HL-60/S4 treated with phorbol 12-myristate 13-acetate at 8.2 ng/mL for 4 days and 3 days (cell line): ENCODE measurements at regions not wholly inside any gene's neighbourhood (a gene's known extent, or its start where the extent isn't known, plus 50 kb on each side); places are given as distances from the start of the nearest gene placed in this dataset.

ENCODE experiments used
- in situ Hi-C: fragments of 300-500 bp; cut with MboI; formaldehyde crosslinking; loops from 2 replicates; pipeline ENCODE4 v1.15.0; 2022; ENCODE audit warnings: low sequenced_read_pairs

DNA sequence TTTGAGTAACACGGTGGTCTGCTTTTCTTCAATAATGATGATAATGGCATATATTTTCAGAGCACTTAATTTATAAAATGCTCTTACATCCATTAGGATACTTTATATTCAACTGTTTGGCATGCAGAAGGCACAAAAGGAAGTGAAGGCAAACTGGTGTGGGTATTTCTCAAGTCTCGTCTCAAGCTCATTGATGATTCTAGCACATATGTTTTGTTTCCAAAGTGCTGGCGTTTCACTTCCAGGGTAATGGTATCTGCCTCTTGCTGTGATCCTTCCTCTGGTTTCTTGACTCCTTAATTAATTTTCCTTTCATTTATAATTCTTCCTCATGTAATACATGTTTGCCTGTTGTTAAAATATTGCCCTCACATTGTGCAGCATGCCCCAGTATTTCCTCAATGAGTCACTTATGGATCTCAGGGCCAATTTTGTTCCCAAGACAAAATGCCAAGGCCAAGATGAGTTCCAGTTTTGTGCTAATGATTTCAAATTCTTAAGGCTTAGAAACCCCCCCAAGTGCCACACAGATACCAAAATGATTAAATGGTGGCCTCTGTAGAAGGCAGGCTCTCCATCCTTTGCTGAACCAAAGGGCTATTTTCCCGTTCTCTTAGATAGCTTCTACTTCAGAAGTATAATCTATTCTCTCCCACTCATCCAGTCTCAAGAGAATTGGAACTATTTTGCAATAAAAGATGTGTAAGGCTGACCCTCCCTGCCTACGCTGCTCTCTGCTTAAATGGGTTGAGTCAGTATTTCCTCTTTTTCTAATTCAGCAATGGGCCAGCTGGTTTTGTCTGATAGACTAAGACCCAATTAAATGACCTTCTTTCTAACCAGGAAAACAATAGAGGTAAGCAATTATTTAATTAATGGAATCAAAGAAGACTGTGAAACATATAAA, 171.2 kb downstream of the ZNF365 start:
- in situ Hi-C loops, result no loop called here

DNA sequence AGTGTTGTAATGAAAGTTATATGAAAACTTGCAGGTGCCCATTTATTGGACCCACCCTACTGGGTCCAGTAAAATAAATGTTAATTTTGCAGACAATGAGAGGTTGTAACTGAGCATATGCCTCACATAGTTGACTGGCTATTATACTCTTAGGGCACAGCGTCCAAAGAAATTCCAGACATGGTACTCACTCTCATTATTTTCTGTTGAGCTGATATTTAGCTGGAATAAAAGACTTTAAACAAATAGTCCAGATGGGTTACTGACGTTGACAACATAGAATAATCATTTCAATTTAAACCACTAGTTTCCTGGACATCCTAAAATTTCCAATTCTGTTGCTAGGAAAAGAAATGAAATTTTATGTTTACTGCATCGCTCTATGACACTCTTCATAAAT, 174.5 kb downstream of the ZNF365 start:
- in situ Hi-C loops, result no loop called here

DNA sequence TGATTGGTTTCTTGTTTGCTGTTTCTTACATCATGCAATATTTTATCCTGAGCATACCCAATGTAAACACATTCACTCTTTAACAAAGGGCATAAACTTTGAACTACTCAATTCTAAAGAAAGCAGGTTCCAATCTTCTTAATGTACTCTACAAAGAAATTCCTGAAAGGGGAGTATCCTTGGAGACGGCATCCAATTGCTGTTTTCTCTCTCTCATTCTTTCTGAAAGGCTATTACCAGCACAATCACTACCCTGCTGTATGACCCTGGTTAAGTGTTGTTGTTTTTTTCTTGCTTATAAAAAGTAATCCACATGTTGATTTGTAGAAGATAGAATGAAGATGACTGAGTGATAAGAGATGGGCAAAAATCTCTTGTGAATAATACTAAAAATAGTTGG, 176.0 kb downstream of the ZNF365 start:
- in situ Hi-C loops, result no loop called here

DNA sequence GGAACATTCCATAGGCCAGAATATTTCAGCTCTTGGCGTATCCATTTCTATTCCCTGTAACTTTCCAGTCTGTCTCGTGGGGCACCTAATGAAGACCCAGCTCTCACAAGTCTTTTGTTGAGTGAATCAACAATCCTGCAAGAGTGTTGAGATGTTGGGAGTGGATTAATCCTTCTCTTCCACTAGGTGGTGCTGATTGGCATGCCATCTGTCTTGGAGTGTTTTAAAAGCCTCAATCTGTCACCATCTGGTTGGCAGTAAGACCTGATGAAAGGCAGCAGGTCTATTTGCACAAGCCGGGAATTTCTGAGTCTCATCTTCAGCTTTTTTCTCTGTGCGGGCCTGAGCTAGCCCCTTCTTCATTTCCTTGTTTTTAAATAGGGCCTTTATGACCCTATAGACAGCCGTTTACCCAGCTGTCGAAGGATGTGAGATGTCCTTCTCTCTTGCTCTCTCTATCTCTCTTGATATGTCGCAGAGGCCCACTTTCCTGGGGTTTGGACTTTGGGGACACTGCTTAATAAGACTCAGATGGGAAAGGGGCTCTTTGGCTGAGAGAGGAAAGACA, 180.5 kb downstream of the ZNF365 start:
- in situ Hi-C loops, result no loop called here

DNA sequence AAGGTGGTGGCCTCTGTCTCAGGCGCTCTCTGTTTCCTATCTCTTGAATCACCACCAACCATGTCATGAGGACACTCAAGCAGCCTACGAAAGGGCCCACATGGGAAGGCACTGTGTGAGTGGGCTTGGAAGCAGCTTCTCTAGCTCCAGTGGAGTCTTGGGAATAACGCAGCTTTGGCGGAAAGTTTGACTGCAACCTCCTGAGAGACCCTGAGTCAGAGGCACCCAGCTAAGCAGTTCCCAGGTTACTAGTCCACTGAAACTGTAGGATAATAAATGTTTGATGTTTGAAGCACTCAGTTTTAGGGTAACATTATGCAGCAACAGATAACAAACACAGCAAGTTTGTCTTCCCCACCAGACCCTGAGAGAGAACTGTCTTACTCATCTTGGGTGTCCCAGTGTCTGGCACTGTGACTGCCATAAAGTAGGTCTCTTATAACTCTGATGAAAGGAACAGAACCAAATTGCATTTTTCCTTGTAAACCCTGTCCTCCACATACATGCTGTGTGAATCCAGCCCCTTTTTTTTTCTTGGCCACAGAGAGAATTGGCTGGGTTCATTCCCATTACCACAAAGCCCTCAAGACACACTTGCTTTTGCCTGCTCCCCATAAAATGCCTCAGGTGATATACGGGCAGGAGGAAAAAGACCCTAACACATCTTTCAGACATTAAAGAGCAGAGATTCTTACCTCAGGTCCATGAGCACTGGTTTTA, 185.5 kb downstream of the ZNF365 start:
- in situ Hi-C loops, result no loop called here

DNA sequence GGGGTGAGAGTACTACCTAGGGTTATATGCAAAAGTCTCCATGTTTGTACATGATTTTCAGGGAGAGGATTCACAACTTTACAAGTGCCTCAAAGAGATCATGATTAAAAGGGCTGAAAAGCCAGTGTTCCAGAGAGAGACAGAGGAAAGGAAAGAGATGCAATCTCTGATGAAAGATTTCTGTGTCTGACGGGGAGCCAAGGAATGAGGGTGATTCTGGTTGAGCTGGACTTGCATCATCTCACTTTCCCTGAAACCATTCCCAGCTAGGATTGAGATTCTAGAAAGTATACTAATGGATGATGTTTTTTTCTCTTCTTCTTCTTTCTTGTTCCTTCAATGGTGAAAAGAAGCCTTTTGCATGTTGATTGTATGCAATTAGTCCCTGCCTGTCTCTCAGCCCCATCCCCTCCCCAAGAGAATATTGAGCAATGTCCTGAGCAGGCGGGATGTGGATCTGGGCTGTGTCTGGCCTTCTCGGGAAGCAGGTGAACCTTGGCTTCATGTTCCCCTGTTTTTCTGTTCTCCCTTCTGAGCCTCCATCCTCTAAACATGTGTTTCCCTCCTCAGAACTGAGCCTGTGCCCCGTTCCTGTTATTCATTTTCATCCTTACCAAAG, 186.1 kb downstream of the ZNF365 start:
- in situ Hi-C loops, result no loop called here

DNA sequence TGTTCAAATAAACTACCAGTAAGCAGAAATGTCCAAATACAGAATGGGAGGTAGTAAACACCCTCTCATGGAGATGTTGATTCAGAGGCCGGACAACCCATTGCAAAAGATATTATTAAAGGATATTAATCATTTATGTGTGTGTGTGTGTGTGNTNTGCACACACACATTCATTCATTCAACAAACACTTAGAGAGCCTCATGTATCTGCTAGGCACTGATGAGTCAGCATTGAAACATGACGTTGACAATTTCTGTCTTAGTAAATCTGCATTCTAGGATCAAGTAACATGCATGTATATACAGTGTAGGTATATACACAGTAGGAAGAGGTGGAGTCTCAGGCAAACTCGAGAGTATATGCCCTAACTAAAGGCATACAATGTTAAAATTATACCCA, 187.0 kb downstream of the ZNF365 start:
- in situ Hi-C loops, result no loop called here

DNA sequence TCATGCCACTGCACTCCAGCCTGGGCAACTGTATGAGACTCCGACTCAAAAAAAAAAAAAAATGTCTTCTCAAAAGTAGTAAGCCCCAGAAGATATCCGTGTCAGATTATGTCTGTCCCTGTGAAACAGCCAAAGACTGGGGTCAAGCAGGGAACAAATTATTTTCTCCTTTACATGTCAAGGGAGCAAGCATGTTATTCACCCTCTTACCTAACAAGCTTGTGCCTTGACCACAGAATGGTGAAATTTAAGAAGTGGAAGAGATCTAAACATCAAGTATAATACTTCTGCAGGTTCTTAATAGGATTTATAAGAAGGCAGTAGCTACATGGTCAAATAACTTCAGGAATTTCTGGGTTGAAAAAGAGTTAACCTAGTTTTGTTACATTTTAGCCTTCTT, 187.9 kb downstream of the ZNF365 start:
- in situ Hi-C loops, result no loop called here

DNA sequence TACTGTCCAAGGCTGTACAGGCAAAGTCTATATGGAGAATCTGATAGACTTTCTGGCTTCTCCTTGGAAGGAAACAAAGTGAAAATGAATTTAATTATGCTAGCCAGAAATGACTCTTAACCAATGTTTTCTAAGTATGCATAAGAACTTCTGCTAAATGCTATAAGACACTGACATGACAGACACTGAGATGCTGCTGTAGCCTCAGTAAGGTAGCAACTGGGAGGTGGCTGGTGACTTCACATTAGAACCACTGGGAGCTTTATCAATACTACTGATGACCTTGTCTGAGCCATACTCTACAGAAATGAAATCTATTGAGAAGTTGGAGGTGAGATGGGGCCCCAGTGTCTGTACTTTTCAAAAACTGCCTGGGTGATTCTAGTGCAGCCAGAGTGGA, 188.6 kb downstream of the ZNF365 start:
- in situ Hi-C loops, result no loop called here

DNA sequence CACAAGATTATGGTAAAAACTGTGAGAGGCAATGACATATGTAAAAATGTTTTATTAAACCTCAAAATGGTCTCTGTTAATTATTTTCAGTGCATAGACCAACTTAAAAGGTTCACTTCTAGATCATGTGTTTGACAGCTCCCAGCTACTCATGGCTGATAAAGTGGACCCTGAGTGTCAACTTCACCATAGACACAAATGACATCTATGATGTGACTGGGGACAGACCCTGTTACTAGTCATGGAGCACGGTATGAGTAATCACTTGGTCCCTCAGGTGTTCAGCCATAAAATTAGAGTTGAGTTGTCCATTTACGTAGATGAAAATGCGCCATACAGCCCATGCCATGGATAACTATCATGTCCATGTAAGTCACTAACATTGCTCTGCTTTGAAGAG, 199.8 kb downstream of the ZNF365 start:
- in situ Hi-C loops, result no loop called here

DNA sequence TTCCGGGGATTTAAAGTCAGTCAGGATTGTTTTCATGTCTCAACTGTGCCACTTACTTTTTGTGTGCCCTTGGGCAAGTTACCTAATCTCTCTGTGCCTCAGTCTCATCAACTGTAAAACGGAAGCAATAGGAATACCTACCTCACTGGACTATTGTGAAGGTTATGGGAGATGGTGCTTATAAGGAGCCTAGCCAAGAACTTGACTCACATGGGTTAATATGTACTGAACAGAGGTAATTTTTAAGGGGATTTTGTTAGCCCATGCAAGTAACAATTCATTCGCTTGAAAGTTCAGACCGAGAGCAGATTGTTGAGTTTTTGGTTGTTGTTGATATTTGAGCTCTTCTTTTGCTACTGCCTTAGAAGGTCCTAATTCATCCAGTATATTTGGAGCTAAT, 202.9 kb downstream of the ZNF365 start:
- in situ Hi-C loops, result loop anchor here (25.0 kb wide), 1 partner anchor 510 kb away; no protein-coding TSS in a partner anchor

DNA sequence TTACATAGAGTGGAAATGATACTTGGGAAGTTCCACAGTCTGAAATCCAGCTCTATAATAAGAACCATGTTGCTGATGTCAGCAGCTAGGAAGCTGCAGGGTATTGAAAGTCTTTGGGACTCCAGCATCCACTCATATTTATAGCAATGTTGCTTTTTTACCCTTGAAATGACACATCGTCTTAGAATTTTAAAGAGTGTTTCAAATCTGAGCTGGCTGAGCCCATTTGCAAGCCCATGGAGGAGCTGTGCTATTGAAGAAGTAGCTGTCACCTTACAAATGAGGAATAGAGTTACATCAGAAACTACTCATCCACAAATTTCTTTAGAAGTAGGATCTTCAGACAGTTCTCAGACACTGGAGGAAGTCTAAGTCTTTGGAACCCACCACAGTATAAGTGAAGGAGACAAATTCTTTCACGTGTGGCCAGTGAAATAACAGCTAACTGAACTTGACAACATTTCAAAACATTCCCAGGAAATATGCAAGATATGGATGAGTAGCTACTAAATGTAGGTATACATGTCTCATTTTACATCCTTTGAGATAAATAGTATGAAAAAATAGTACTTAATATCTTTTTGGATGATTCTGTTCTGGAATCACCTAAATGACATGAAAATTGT, 203.6 kb downstream of the ZNF365 start:
- in situ Hi-C loops, result loop anchor here (25.0 kb wide), 1 partner anchor 510 kb away; no protein-coding TSS in a partner anchor

DNA sequence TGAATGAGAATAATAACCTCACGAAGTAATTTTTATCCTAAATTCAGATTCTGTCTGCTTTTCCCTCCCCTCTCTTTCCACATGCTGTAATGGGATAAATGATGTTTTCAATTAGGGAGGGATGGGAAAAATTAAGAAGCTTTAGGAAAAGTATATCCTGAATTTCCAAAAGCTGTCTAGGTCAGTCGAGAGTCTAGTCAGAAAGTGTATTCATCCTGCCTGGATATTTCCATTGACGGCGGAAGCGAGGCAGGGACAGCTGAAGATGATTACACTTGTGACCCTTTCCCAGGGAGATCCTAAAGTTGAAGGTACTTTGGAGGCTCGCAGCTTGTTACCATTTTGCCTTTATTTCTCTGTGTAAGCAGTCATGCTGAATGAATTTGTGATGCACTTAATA, 204.1 kb downstream of the ZNF365 start:
- in situ Hi-C loops, result loop anchor here (25.0 kb wide), 1 partner anchor 509 kb away; no protein-coding TSS in a partner anchor

DNA sequence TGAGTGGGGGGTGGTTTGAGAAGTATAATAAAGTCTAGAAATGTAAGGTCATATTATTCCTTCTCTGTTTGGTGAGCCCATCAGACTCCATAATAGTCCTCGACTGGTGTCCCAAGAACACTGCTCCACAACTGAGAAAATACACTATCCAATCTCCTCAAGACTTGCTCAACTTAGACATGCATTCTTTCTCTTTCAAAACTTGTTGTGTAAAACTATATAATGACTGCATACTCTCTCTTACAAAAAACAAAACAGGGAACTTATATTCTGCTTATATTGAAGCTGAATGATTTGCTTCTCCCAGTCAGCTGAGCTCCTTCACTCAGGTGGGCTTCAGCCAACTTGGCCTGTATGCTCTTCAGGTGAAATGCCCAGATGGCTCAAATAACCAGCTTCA, 204.7 kb downstream of the ZNF365 start:
- in situ Hi-C loops, result loop anchor here (25.0 kb wide), 1 partner anchor 508 kb away; no protein-coding TSS in a partner anchor

DNA sequence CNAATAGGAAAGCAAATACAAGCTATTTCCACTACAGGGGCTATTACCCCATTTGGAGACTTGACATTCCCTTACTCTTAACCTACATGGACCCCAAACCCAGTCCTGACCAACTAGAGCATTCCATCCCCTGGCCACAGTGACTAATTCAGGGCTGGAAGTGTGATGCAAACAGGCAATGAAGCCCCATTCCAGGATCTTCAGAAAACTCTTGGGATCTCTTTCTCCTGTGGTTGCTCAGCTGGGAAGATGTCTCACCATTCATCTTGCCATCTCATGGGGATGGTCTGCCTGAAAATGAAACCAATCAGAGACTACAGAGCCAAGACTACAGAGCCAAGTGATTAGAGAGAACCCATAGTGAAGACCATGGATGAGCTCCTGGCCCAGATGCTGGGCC, 206.2 kb downstream of the ZNF365 start:
- in situ Hi-C loops, result loop anchor here (25.0 kb wide), 1 partner anchor 507 kb away; no protein-coding TSS in a partner anchor

DNA sequence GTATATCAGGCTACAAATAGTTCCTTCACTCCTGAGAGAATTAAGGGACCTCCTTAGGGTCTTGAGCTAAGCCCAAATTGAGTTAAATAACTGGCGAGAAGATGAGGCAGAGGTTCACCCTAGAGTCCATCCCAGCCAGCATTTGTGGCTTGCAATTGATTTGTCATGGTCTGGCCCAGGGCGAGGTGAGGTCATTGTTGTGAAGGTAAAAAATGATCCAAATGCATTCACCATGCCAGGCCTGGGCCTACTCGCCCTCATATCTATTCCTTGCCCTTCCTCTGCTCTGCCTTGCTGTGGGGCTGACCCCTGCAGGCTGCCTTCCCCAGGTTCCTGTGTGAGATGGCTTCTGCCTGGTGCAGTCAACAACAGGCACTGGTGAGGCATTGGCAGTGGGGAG, 207.2 kb downstream of the ZNF365 start:
- in situ Hi-C loops, result loop anchor here (25.0 kb wide), 1 partner anchor 506 kb away; no protein-coding TSS in a partner anchor

DNA sequence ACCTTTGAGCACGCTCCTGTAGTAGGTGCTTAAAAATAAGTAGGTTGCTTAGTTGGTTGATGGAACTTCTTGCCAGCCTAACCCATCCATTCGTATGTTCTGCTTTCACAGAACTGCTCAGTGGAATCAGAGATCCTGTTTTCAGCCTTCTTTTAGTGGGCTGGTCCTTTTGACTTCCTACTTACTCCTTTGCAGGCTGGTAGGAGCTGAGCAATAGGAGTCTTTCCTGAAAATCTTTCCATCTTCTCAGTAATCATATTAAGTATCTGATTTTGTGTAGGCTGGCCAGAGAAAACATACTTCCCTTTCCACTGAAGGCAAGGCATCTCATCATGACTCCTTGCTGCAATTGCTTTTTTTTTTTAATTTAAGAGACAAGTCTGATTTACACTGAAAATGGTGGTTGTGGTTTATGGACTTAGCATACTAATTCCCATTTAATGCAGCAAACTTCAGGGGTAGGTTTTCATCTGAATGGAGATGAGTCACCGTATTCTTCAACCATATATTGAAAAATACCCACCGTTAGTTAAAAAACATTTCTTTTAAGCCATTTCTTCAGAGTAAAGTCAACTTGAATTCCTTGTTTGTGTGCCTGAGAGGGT, 208.0 kb downstream of the ZNF365 start:
- in situ Hi-C loops, result loop anchor here (25.0 kb wide), 1 partner anchor 505 kb away; no protein-coding TSS in a partner anchor

DNA sequence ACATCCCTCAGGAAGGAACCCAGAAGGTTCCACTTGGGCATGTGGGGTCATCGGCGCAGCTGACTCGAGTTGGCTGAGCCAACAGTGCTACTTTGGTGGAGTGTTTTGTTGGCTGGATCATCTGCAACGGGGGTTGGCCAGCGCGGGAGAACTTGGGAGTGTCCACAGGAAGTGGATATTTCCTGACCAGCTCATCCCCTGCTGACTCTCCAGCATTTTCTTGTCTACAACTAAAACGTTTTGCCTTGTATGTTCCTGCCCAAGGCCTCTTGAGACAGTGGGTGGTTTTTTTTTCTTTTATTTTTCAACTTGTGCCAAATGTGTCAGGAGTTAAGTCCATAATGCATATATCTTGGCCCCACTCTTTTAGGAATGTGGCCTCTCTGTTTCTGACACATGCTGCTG, 208.6 kb downstream of the ZNF365 start:
- in situ Hi-C loops, result loop anchor here (25.0 kb wide), 1 partner anchor 504 kb away; no protein-coding TSS in a partner anchor

DNA sequence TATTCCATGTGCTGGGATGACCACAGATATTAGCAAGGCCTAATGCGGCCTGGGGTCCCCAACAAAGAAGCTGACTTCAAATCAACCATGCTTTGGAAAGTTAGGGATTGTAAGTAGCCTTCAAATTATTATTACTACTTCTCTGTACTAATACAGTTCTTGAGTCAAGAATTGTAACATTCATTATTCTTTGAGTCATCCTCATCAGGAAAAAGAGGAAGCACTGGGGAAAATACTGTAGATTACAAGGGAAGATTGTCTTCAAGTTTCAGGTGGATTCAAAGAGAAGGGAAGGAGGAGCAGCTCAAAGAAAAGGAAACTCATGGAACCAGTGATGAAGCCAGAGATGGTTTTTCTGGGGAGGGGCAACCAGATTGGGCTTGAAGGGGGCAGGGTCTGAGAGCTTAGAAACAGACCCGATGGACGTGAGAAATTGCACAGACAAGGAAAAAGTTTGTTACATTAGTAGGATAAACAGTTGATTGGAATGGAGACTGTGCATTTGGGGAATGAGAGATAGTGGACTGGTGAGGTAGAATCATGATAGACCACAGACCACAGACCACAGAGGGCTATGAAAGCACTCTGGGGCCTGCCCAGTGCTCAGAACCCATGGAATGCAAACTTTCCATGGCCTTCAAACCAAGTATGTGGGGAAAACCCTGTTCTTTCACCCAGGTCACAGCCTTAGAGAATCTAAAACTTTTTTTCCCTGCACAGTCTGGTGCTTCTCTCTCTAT, 209.9 kb downstream of the ZNF365 start:
- in situ Hi-C loops, result loop anchor here (25.0 kb wide), 1 partner anchor 503 kb away; no protein-coding TSS in a partner anchor
